ENCODE measurements at regions not wholly inside any gene's neighbourhood (a gene's known extent, or its start where the extent isn't known, plus 50 kb on each side); places are given as distances from the start of the nearest gene placed in this dataset.
"Not testable (repeated sequence)": the region's sequence is repeated elsewhere in the genome, so short reads cannot be mapped to it uniquely, and the experiment has no call there.

- no peak for DNase-seq
These were observed 137.3 kb upstream of the KBTBD8 start for GRCh38 chr3:66860771-66861170.

GRCh38 chr3:66863205-66864111 lies 134.6 kb upstream of the KBTBD8 start:
- no peak for DNase-seq

- no peak for DNase-seq
These were observed 113.4 kb upstream of the KBTBD8 start for GRCh38 chr3:66884659-66885058.

- no peak for DNase-seq
These were observed 112.6 kb upstream of the KBTBD8 start for GRCh38 chr3:66885326-66886000.

- DNase-seq = no peak
These were observed 108.2 kb upstream of the KBTBD8 start for GRCh38 chr3:66889750-66890494.

GRCh38 chr3:66898155-66898554 lies 100.0 kb upstream of the KBTBD8 start:
- DNase-seq = no peak

GRCh38 chr3:66904336-66904735 lies 93.8 kb upstream of the KBTBD8 start:
- no peak for DNase-seq

GRCh38 chr3:66904831-66905493 lies 93.1 kb upstream of the KBTBD8 start:
- DNase-seq = no peak

- no peak for DNase-seq
These were observed 91.0 kb upstream of the KBTBD8 start for GRCh38 chr3:66907136-66907535.

- no peak for DNase-seq
These were observed 87.6 kb upstream of the KBTBD8 start for GRCh38 chr3:66910266-66911055.

GRCh38 chr3:66912306-66912705 lies 85.8 kb upstream of the KBTBD8 start:
- DNase-seq = no peak

- no peak for DNase-seq
These were observed 76.0 kb upstream of the KBTBD8 start for GRCh38 chr3:66922058-66922457.

GRCh38 chr3:66923969-66924368 lies 74.1 kb upstream of the KBTBD8 start:
- no peak for DNase-seq

GRCh38 chr3:66928252-66928651 lies 69.9 kb upstream of the KBTBD8 start:
- no peak for DNase-seq

- no peak for DNase-seq
These were observed 66.8 kb upstream of the KBTBD8 start for GRCh38 chr3:66931291-66931690.

GRCh38 chr3:66931699-66932098 lies 66.4 kb upstream of the KBTBD8 start:
- no peak for DNase-seq

GRCh38 chr3:66933233-66933632 lies 64.9 kb upstream of the KBTBD8 start:
- DNase-seq = no peak

- DNase-seq = no peak
These were observed 64.1 kb upstream of the KBTBD8 start for GRCh38 chr3:66934041-66934440.

GRCh38 chr3:66934725-66935124 lies 63.4 kb upstream of the KBTBD8 start:
- no peak for DNase-seq

- DNase-seq = not testable (repeated sequence)
These were observed 61.1 kb upstream of the KBTBD8 start for GRCh38 chr3:66937041-66937440.

- DNase-seq = no peak
These were observed 59.7 kb upstream of the KBTBD8 start for GRCh38 chr3:66938338-66938963.

- DNase-seq = no peak
These were observed 50.1 kb upstream of the KBTBD8 start for GRCh38 chr3:66948041-66948440.

Data from activated CD4-positive, alpha-beta T cell treated with anti-CD3 and anti-CD28 coated beads, Interleukin-2, amount 50 U/mL, for 1 hour (primary cell).